HG03439 (cell line): ENCODE measurements at regions not wholly inside any gene's neighbourhood (a gene's known extent, or its start where the extent isn't known, plus 50 kb on each side); places are given as distances from the start of the nearest gene placed in this dataset.

Experiments
- ATAC-seq: cut with Tn5 transposase; IDR thresholded peaks from one replicate; pipeline ENCODE4 v1.9.1; 2021; ENCODE audit warnings: mild to moderate bottlenecking, moderate library complexity; ENCODE audit not compliant: unreplicated experiment

GRCh38 chrX:107502316-107502715, 52.9 kb downstream of the FRMPD3 start:
- no peak for ATAC-seq

- ATAC-seq: no peak
Measured at GRCh38 chrX:107504006-107504405, 54.6 kb downstream of the FRMPD3 start.

GRCh38 chrX:107505223-107505622, 55.8 kb downstream of the FRMPD3 start:
- ATAC-seq: no peak

GRCh38 chrX:107506596-107507031, 57.2 kb downstream of the FRMPD3 start:
- ATAC-seq: no peak

GRCh38 chrX:107507093-107507743, 57.8 kb downstream of the FRMPD3 start:
- ATAC-seq: no peak

GRCh38 chrX:107507744-107508117, 58.3 kb downstream of the FRMPD3 start:
- no peak for ATAC-seq

GRCh38 chrX:107508925-107509324, 59.5 kb downstream of the FRMPD3 start:
- ATAC-seq: no peak

- ATAC-seq: no peak
Measured at GRCh38 chrX:107514944-107515343, 65.5 kb downstream of the FRMPD3 start.

GRCh38 chrX:107521877-107522586, 72.6 kb downstream of the FRMPD3 start:
- ATAC-seq: no peak

GRCh38 chrX:107522901-107523300, 73.4 kb downstream of the FRMPD3 start:
- ATAC-seq: no peak

- ATAC-seq: no peak
Measured at GRCh38 chrX:107526141-107526540, 76.7 kb downstream of the FRMPD3 start.

- no peak for ATAC-seq
Measured at GRCh38 chrX:107530141-107530540, 80.7 kb downstream of the FRMPD3 start.

GRCh38 chrX:107537815-107538214, 88.4 kb downstream of the FRMPD3 start:
- ATAC-seq: no peak

GRCh38 chrX:107541244-107541643, 87.1 kb upstream of the PRPS1 start:
- no peak for ATAC-seq

- no peak for ATAC-seq
Measured at GRCh38 chrX:107542040-107542439, 86.3 kb upstream of the PRPS1 start.

- ATAC-seq: no peak
Measured at GRCh38 chrX:107542500-107542899, 85.8 kb upstream of the PRPS1 start.

GRCh38 chrX:107547621-107548020, 80.7 kb upstream of the PRPS1 start:
- no peak for ATAC-seq

GRCh38 chrX:107548775-107549174, 79.5 kb upstream of the PRPS1 start:
- ATAC-seq: no peak

GRCh38 chrX:107549504-107549903, 78.8 kb upstream of the PRPS1 start:
- ATAC-seq: no peak

- no peak for ATAC-seq
Measured at GRCh38 chrX:107551546-107551945, 76.8 kb upstream of the PRPS1 start.

GRCh38 chrX:107552930-107553329, 75.4 kb upstream of the PRPS1 start:
- no peak for ATAC-seq

GRCh38 chrX:107556967-107557366, 71.3 kb upstream of the PRPS1 start:
- ATAC-seq: no peak

- no peak for ATAC-seq
Measured at GRCh38 chrX:107559506-107559905, 68.8 kb upstream of the PRPS1 start.
